ENCODE measurements at regions not wholly inside any gene's neighbourhood (a gene's known extent, or its start where the extent isn't known, plus 50 kb on each side); places are given as distances from the start of the nearest gene placed in this dataset.

- no peak for DNase-seq
Observed at GRCh38 chr22:49306632-49307480, 520.8 kb downstream of the BRD1 start.

- DNase-seq, result no peak
Observed at GRCh38 chr22:49305966-49306631, 521.6 kb downstream of the BRD1 start.

- DNase-seq, result peak; percentile 12
Observed at GRCh38 chr22:49305214-49305965, 522.3 kb downstream of the BRD1 start.

GRCh38 chr22:49303781-49304461 is 523.8 kb downstream of the BRD1 start:
- DNase-seq, result no peak

GRCh38 chr22:49303061-49303735 is 524.5 kb downstream of the BRD1 start:
- DNase-seq, result no peak

GRCh38 chr22:49302530-49302929 is 525.1 kb downstream of the BRD1 start:
- no peak for DNase-seq

- no peak for DNase-seq
Observed at GRCh38 chr22:49302150-49302460, 525.6 kb downstream of the BRD1 start.

GRCh38 chr22:49301398-49302149 is 526.1 kb downstream of the BRD1 start:
- no peak for DNase-seq

GRCh38 chr22:49300951-49301397 is 526.7 kb downstream of the BRD1 start:
- no peak for DNase-seq

- no peak for DNase-seq
Observed at GRCh38 chr22:49300241-49300640, 527.4 kb downstream of the BRD1 start.

GRCh38 chr22:49299821-49300231 is 527.8 kb downstream of the BRD1 start:
- no peak for DNase-seq

- DNase-seq, result no peak
Observed at GRCh38 chr22:49298834-49299750, 528.6 kb downstream of the BRD1 start.

- no peak for DNase-seq
Observed at GRCh38 chr22:49297871-49298721, 529.6 kb downstream of the BRD1 start.

GRCh38 chr22:49297286-49297870 is 530.3 kb downstream of the BRD1 start:
- no peak for DNase-seq

- no peak for DNase-seq
Observed at GRCh38 chr22:49296561-49296960, 531.1 kb downstream of the BRD1 start.

- DNase-seq, result no peak
Observed at GRCh38 chr22:49295851-49296560, 531.7 kb downstream of the BRD1 start.

GRCh38 chr22:49295465-49295743 is 532.3 kb downstream of the BRD1 start:
- no peak for DNase-seq

- no peak for DNase-seq
Observed at GRCh38 chr22:49294656-49295464, 532.8 kb downstream of the BRD1 start.
